GM12878 (cell line): ENCODE measurements at regions not wholly inside any gene's neighbourhood (a gene's known extent, or its start where the extent isn't known, plus 50 kb on each side); places are given as distances from the start of the nearest gene placed in this dataset.

Source experiments
- ATAC-seq: fragments of 200-7000 bp; cut with Tn5 transposase; 3 replicates; pipeline ENCODE4 v1.9.1; 2020; ENCODE audit warnings: mild to moderate bottlenecking, moderate library complexity
- BruUV-seq: library from RNA; stranded (reverse); fragments of 400-500 nt; replicated peaks from 2 replicates; lab custom pipeline; 2021; lab: Mats Ljungman, UMichigan
- CTCF ChIA-PET: fragments of 300-600 bp; sonication (Branson Sonifier 250); formaldehyde crosslinking; extraction: SDS; loops from one replicate; lab custom pipeline; 2021; ENCODE audit warnings: inconsistent platforms; lab: Yijun Ruan, JAX
- POLR2A ChIA-PET: fragments of 350-600 bp; formaldehyde crosslinking; extraction: SDS; loops from one replicate; lab custom pipeline; 2021; ENCODE audit warnings: inconsistent platforms; lab: Charles Lee
- RAD21 ChIA-PET: fragments of 300-600 bp; sonication (Branson Sonifier 250); formaldehyde crosslinking; loops from one replicate; lab custom pipeline; 2023; ENCODE audit warnings: antibody characterized with exemption; ENCODE audit not compliant: unreplicated experiment; lab: Charles Lee
- SMC1A ChIA-PET: fragments of 300-600 bp; sonication (Branson Sonifier 250); formaldehyde crosslinking; loops from one replicate; lab custom pipeline; 2023; ENCODE audit not compliant: unreplicated experiment, uncharacterized antibody; lab: Charles Lee
- DNase-seq: peaks from one replicate; pipeline ENCODE4 v3.0.0-alpha.2; 2011; ENCODE audit warnings: low read depth, low spot score
- FAIRE-seq: peaks from 3 replicates; lab custom pipeline; 2011; peaks lifted over from hg19 to GRCh38; lab: Jason Lieb, UNC
- H2AFZ ChIP-seq: 2 replicates; pipeline ENCODE4 v1.6.0; 2011; ENCODE audit warnings: low read depth, low read length, control low read depth; ENCODE audit not compliant: control insufficient read depth
- H3K27ac ChIP-seq: 2 replicates; pipeline ENCODE4 v1.5.1; 2011; ENCODE audit warnings: control low read depth; ENCODE audit not compliant: control insufficient read depth, insufficient read depth
- H3K27me3 ChIP-seq, 2 experiments: replicated peaks in 1 of 2; 2 replicates each; pipeline versions ENCODE4 v1.6.0 to v1.6.1; 2011; ENCODE audit warnings: low read length in 1 of 2; ENCODE audit not compliant: control insufficient read depth in 2 of 2, insufficient read depth in 2 of 2
- H3K36me3 ChIP-seq, 2 experiments: 2 replicates each; pipeline ENCODE4 v1.5.1; 2011; ENCODE audit warnings: low read length in 1 of 2; ENCODE audit not compliant: control insufficient read depth in 2 of 2, insufficient read depth in 2 of 2
- H3K4me1 ChIP-seq: 2 replicates; pipeline ENCODE4 v1.6.1; 2011; ENCODE audit warnings: mild to moderate bottlenecking, low read length, moderate library complexity, mixed read lengths; ENCODE audit not compliant: control insufficient read depth, insufficient read depth
- H3K4me2 ChIP-seq: 2 replicates; pipeline ENCODE4 v1.6.0; 2011; ENCODE audit warnings: control low read depth; ENCODE audit not compliant: control insufficient read depth, insufficient read depth
- H3K4me3 ChIP-seq: fragments of 200-600 bp; sonication (generic); 2 replicates; pipeline ENCODE4 v1.5.1; 2016
- H3K79me2 ChIP-seq: 2 replicates; pipeline ENCODE4 v1.6.0; 2011; ENCODE audit warnings: low read length; ENCODE audit not compliant: control insufficient read depth, insufficient read depth
- H3K9ac ChIP-seq: 2 replicates; pipeline ENCODE4 v1.8.0; 2011; ENCODE audit warnings: low read length, control low read depth, mixed read lengths; ENCODE audit not compliant: control insufficient read depth, insufficient read depth
- H3K9me3 ChIP-seq: replicated peaks from 3 replicates; pipeline ENCODE4 v1.5.1; 2011; ENCODE audit warnings: mild to moderate bottlenecking, low read length; ENCODE audit not compliant: control insufficient read depth, insufficient read depth
- H4K20me1 ChIP-seq: 2 replicates; pipeline ENCODE4 v1.6.0; 2011; ENCODE audit not compliant: control insufficient read depth, insufficient read depth
- ATF2 ChIP-seq: IDR thresholded peaks from 2 replicates; pipeline ENCODE4 v1.6.1; 2012; ENCODE audit warnings: low read length, inconsistent platforms
- BCL3 ChIP-seq: IDR thresholded peaks from 2 replicates; pipeline ENCODE4 v1.6.1; 2011; ENCODE audit warnings: borderline replicate concordance, low read depth, mild to moderate bottlenecking, moderate library complexity, low read length; ENCODE audit not compliant: insufficient read depth, poor library complexity, severe bottlenecking
- BCLAF1 ChIP-seq: fragments of 450-650 bp; IDR thresholded peaks from 2 replicates; pipeline ENCODE4 v1.6.1; 2017; ENCODE audit warnings: antibody characterized with exemption, mild to moderate bottlenecking, moderate library complexity
- MLLT1 ChIP-seq: fragments of 450-650 bp; IDR thresholded peaks from 2 replicates; pipeline ENCODE4 v1.6.1; 2016; ENCODE audit warnings: mild to moderate bottlenecking
- MYB ChIP-seq: fragments of 150-350 bp; IDR thresholded peaks from 2 replicates; pipeline ENCODE4 v1.6.1; 2014; ENCODE audit warnings: mild to moderate bottlenecking, low read depth, low read length, borderline replicate concordance
- PKNOX1 ChIP-seq: fragments of 450-650 bp; IDR thresholded peaks from 2 replicates; pipeline ENCODE4 v1.6.1; 2016; ENCODE audit warnings: mild to moderate bottlenecking
- YY1 ChIP-seq: IDR thresholded peaks from 2 replicates; pipeline ENCODE4 v1.6.1; 2011; ENCODE audit warnings: low read depth, mild to moderate bottlenecking, low read length
- ZNF592 ChIP-seq: fragments of 450-650 bp; IDR thresholded peaks from 2 replicates; pipeline ENCODE4 v1.6.1; 2017; ENCODE audit warnings: mild to moderate bottlenecking, moderate library complexity
- WGBS: methylation state at CpG from one replicate; pipeline ENCODE4 v1.1.6; 2016; ENCODE audit warnings: low lambda C conversion rate; ENCODE audit not compliant: insufficient replicate concordance, insufficient coverage; ENCODE audit errors: missing lambda C conversion rate; 5-methylcytosine and 5-hydroxymethylcytosine counted together
- in situ Hi-C: fragments of 300-500 bp; cut with MboI; formaldehyde crosslinking; loops from 9 replicates; pipeline ENCODE4 v1.14.3; 2018; ENCODE audit warnings: mixed read lengths
- intact Hi-C: fragments of 100-400 bp; cut with micrococcal nuclease; formaldehyde crosslinking; loops from one replicate; pipeline ENCODE4 v1.14.2; 2022; ENCODE audit not compliant: unreplicated experiment

GRCh38 chr13:55302568-55302967, 1838.2 kb upstream of the PRR20A start (continued):
- TF ChIP-seq MLLT1 (no peak), YY1 (no peak), BCL3 (no peak)

GRCh38 chr13:55307909-55308308, 1832.8 kb upstream of the PRR20A start:
- intact Hi-C loops (no loop called here), in situ Hi-C loops (no loop called here)
- no TSS peak for BruUV-seq
- H3K4me3 ChIP-seq: no peak overlapping the region
- no peak overlapping the region for H3K4me2 ChIP-seq
- FAIRE-seq: no peak
- H3K9ac ChIP-seq: no peak overlapping the region
- no peak overlapping the region for H2AFZ ChIP-seq
- no peak overlapping the region for H3K27ac ChIP-seq
- SMC1A ChIA-PET: no interaction called here
- CTCF ChIA-PET: no interaction called here
- POLR2A ChIA-PET: no interaction called here
- WGBS: 2% methylated on average over 3 of the region's 3 CpGs
- H3K9me3 ChIP-seq: no peaks in the 10 kb centered on the region
- TF ChIP-seq BCLAF1 (no peak), MYB (no peak), ZNF592 (no peak), ATF2 (no peak), PKNOX1 (no peak)
- TF ChIP-seq, all 136 proteins: peak for 0
- RAD21 ChIA-PET: no interaction called here
- no peaks in the 10 kb centered on the region for H3K27me3 ChIP-seq
- H3K4me1 ChIP-seq: no peaks in the 10 kb centered on the region
- H4K20me1 ChIP-seq: no peaks in the 10 kb centered on the region
- H3K36me3 ChIP-seq: no peaks in the 10 kb centered on the region
- H3K79me2 ChIP-seq: no peaks in the 10 kb centered on the region
- ATAC-seq (no peak), DNase-seq (no peak)
